ENCODE measurements at regions not wholly inside any gene's neighbourhood (a gene's known extent, or its start where the extent isn't known, plus 50 kb on each side); places are given as distances from the start of the nearest gene placed in this dataset.

DNA sequence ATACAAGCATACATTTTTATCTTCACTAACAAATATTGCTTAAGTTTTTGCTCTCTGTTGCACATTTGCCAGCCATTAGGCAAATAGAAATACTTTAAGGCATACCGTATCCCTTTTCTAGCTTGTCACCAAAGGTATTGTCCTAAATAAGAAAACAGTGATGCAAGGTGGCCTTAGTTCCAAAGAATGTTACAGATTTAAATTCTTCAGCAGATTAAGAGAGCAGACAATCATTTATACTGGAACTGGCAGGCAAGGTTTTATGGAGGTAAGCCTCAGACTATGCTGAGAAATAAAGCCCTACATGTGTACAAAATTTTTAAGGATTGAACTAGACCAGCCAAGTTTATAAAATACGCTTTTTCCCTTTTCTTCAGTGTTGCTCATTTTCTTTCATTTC, 247.8 kb downstream of the IZUMO3 start:
- H3K4me3 ChIP-seq (ENCODE audit: control insufficient read depth, low read depth, low read length), result no peak overlapping the region
- no peak for TF ChIP-seq CTCF (IDR thresholded peaks at IDR 0.05; ENCODE audit: control insufficient read depth, insufficient read depth, low read depth, low read length, missing control alignments)
- DNase-seq (ENCODE audit: low read depth), result no peak

DNA sequence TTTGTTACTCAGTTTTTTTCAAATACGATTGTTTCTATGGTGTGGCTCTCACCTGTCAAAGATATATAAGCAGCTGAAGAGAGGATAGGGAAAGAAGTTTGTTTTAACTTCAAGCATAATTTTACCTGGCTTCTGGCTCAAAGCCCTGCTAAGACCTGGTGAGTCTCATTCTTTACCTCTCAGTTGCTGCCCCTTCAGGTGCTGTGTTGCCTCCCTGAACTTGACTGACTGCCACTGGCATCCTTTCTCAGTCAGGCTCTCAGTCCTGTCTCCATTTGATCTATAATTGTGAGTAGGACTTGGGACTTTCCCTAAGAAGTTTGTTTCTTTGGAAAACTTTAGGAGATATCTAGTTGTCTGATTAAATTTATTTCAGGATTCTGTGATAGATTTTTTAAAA, 249.6 kb downstream of the IZUMO3 start:
- DNase-seq (ENCODE audit: low read depth), result no peak
- no peak for TF ChIP-seq CTCF (IDR thresholded peaks at IDR 0.05; ENCODE audit: control insufficient read depth, insufficient read depth, low read depth, low read length, missing control alignments)
- H3K4me3 ChIP-seq (ENCODE audit: control insufficient read depth, low read depth, low read length), result no peak overlapping the region

DNA sequence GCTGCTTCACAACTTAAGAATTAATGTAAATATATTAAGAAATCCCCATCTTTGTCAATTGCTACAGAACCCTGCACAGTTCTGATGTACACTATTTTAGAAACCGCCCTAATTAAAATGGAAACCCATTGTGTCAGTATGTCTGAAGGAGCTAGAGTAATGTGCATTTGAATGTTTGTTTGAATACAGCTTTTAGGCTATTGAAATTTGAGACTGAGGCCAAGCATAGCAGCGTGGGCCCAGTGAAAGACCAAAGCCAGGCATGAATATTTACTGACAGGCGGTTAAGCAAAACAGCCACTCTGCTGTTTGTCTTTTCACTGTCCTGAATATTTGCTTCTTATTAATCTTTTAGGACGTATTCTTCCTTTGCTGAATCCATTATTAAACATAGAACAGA, 252.3 kb downstream of the IZUMO3 start:
- H3K4me3 ChIP-seq (ENCODE audit: control insufficient read depth, low read depth, low read length), result no peak overlapping the region
- DNase-seq (ENCODE audit: low read depth), result no peak
- TF ChIP-seq CTCF (IDR thresholded peaks at IDR 0.05; ENCODE audit: control insufficient read depth, insufficient read depth, low read depth, low read length, missing control alignments), result no peak

GRCh38 chr9:24286761-24287160, 258.9 kb downstream of the IZUMO3 start:
- no peak for TF ChIP-seq CTCF (IDR thresholded peaks at IDR 0.05; ENCODE audit: control insufficient read depth, insufficient read depth, low read depth, low read length, missing control alignments)
- no peak for DNase-seq (ENCODE audit: low read depth)
- H3K4me3 ChIP-seq (ENCODE audit: control insufficient read depth, low read depth, low read length), result no peak overlapping the region

GRCh38 chr9:24258626-24259025, 287.1 kb downstream of the IZUMO3 start:
- no peak for DNase-seq (ENCODE audit: low read depth)
- no peak for TF ChIP-seq CTCF (IDR thresholded peaks at IDR 0.05; ENCODE audit: control insufficient read depth, insufficient read depth, low read depth, low read length, missing control alignments)
- H3K4me3 ChIP-seq (ENCODE audit: control insufficient read depth, low read depth, low read length), result no peak overlapping the region

DNA sequence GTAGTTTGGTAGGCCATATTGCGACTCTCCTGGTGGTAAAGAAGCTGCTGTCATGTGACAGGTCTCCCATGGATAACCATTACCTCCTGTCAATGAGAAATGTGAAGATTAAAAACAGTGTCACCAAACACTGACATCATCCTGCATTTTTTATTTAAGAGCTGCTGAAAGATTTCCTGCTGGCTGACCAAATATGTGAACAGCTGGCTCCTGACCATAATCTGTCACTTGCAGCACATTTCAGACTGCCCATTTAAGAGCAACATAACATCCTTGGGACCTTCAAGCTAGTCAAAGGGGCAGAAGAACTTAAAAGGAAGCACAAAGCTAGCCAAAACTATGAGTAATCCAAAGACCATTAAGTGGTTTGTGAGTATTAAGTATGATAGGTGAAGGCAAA, 288.0 kb downstream of the IZUMO3 start:
- no peak for DNase-seq (ENCODE audit: low read depth)

More for the DNA sequence above, 288.0 kb downstream of the IZUMO3 start:
- no peak for TF ChIP-seq CTCF (IDR thresholded peaks at IDR 0.05; ENCODE audit: control insufficient read depth, insufficient read depth, low read depth, low read length, missing control alignments)
- no peak overlapping the region for H3K4me3 ChIP-seq (ENCODE audit: control insufficient read depth, low read depth, low read length)
